CD4-positive, alpha-beta T cell (primary cell): ENCODE measurements at regions not wholly inside any gene's neighbourhood (a gene's known extent, or its start where the extent isn't known, plus 50 kb on each side); places are given as distances from the start of the nearest gene placed in this dataset.

ENCODE experiments used
- ATAC-seq: fragments of 200-7000 bp; cut with Tn5 transposase; one replicate; pipeline ENCODE4 v1.10.0; 2022; ENCODE audit warnings: mild to moderate bottlenecking; ENCODE audit not compliant: poor library complexity
- CTCF ChIA-PET: fragments of 350-600 bp; sonication (Branson Sonifier 250); formaldehyde crosslinking; loops from one replicate; lab custom pipeline; 2021; ENCODE audit warnings: antibody characterized with exemption, inconsistent platforms; lab: Charles Lee
- POLR2A ChIA-PET: fragments of 350-600 bp; sonication (Branson Sonifier 250); formaldehyde crosslinking; loops from one replicate; lab custom pipeline; 2021; ENCODE audit warnings: antibody characterized with exemption, inconsistent platforms; lab: Charles Lee
- DNase-seq, 14 experiments: peaks; one replicate each; pipeline ENCODE4 v3.0.0-alpha.2; 2013 to 2020; ENCODE audit warnings: mixed read lengths in 2 of 14
- H3K27ac ChIP-seq, 2 donors: one replicate each; pipeline versions ENCODE4 v1.5.1 to v1.7.0; 2013; ENCODE audit warnings: low read length in 2 of 2, low read depth in 1 of 2, mild to moderate bottlenecking in 1 of 2
- H3K27me3 ChIP-seq, 2 experiments: 1 replicate in 1 of 2; 2 replicates in 1 of 2; pipeline versions ENCODE4 v1.6.1 to v1.7.0; 2013; ENCODE audit warnings: low read length in 2 of 2, control low read depth in 1 of 2, mild to moderate bottlenecking in 1 of 2, moderate library complexity in 1 of 2; ENCODE audit not compliant: insufficient read depth in 2 of 2, control insufficient read depth in 1 of 2
- H3K36me3 ChIP-seq: one replicate; pipeline ENCODE4 v1.6.1; 2013; ENCODE audit warnings: low read length, control low read depth; ENCODE audit not compliant: insufficient read depth
- H3K4me1 ChIP-seq: one replicate; pipeline ENCODE4 v1.6.1; 2013; ENCODE audit warnings: low read length, control low read depth; ENCODE audit not compliant: insufficient read depth
- H3K4me3 ChIP-seq: one replicate; pipeline ENCODE4 v1.5.1; 2013; ENCODE audit warnings: mild to moderate bottlenecking, low read length, moderate library complexity
- H3K9me3 ChIP-seq, 2 experiments: 1 replicate in 1 of 2; 2 replicates in 1 of 2; pipeline versions ENCODE4 v1.6.1 to v1.7.0; 2013; ENCODE audit warnings: low read length in 2 of 2, mild to moderate bottlenecking in 2 of 2, control low read depth in 1 of 2, moderate library complexity in 1 of 2; ENCODE audit not compliant: control insufficient read depth in 1 of 2, insufficient read depth in 1 of 2
- H3K27ac Mint-ChIP-seq: one replicate; pipeline ENCODE4 v1.8.0; 2020; ENCODE audit warnings: mixed read lengths
- H3K27me3 Mint-ChIP-seq: one replicate; pipeline ENCODE4 v1.8.0; 2021; ENCODE audit warnings: mixed read lengths
- H3K36me3 Mint-ChIP-seq: one replicate; pipeline ENCODE4 v1.8.0; 2021; ENCODE audit warnings: low read depth, mixed read lengths
- H3K4me1 Mint-ChIP-seq: one replicate; pipeline ENCODE4 v1.8.0; 2021; ENCODE audit warnings: low read depth, mixed read lengths
- H3K4me3 Mint-ChIP-seq: one replicate; pipeline ENCODE4 v1.8.0; 2020; ENCODE audit warnings: mild to moderate bottlenecking, mixed read lengths
- H3K9me3 Mint-ChIP-seq: one replicate; pipeline ENCODE4 v1.8.0; 2020; ENCODE audit warnings: mixed read lengths
- intact Hi-C, 2 experiments: fragments of 100-400 bp; cut with DNase I in 1 of 2; cut with micrococcal nuclease in 1 of 2; formaldehyde crosslinking; loops; one replicate each; pipeline versions ENCODE4 v1.15.1 to v1.9.0; 2023 to 2025; cut with DNase I, micrococcal nuclease
- TF ChIP-seq, protein P1 (sequence below): fragments of 200-600 bp; IDR thresholded peaks from one replicate; pipeline ENCODE4 v1.8.0; 2022; ENCODE audit warnings: antibody characterized with exemption, mild to moderate bottlenecking

DNA sequence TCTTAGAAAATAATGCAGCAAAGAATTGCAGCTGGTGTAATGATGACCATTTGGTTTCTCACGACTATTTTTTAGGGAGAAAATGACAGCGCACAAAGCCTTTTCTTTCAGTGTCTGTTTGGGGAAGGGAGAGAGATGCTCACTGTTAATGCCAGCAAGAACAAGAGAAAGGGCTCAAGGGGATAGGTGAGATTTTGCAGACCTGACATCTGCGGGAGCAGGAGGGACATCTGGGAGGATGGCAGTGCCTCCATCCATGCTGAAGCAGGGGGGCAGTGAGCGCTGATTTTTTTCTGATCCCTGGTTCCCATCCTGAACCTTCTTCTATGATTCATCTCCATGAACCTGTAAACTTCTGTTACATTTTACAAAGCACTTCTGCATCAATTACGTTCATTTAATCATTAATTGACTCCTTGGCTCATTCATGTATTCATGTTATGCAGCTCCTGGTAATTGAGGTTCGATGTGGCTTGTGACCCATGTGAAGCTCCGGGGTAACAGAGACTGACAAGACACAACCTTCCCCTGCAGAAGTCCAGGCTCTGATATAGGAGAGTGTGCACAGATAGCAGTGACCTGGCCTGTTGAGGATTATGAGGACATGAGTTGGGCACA, 595.3 kb downstream of the PTPRU start:
- Mint-ChIP-seq H3K9me3 (no peaks in the 10 kb centered on the region), H3K36me3 (no peaks in the 10 kb centered on the region), H3K27ac (no peak overlapping the region), H3K4me1 (no peaks in the 10 kb centered on the region), H3K27me3 (peaks cover 33% of the 10 kb centered on the region), H3K4me3 (no peak overlapping the region)
- ATAC-seq (no peak), DNase-seq (no peak)
- POLR2A ChIA-PET: no interaction called here
- Histone ChIP-seq H3K4me3 (no peak overlapping the region), H3K27me3 (no peaks in the 10 kb centered on the region), H3K36me3 (no peaks in the 10 kb centered on the region), H3K27ac (no peak overlapping the region), H3K4me1 (no peaks in the 10 kb centered on the region), H3K9me3 (no peaks in the 10 kb centered on the region)
- CTCF ChIA-PET: no interaction called here
- TF ChIP-seq, protein P1, sequence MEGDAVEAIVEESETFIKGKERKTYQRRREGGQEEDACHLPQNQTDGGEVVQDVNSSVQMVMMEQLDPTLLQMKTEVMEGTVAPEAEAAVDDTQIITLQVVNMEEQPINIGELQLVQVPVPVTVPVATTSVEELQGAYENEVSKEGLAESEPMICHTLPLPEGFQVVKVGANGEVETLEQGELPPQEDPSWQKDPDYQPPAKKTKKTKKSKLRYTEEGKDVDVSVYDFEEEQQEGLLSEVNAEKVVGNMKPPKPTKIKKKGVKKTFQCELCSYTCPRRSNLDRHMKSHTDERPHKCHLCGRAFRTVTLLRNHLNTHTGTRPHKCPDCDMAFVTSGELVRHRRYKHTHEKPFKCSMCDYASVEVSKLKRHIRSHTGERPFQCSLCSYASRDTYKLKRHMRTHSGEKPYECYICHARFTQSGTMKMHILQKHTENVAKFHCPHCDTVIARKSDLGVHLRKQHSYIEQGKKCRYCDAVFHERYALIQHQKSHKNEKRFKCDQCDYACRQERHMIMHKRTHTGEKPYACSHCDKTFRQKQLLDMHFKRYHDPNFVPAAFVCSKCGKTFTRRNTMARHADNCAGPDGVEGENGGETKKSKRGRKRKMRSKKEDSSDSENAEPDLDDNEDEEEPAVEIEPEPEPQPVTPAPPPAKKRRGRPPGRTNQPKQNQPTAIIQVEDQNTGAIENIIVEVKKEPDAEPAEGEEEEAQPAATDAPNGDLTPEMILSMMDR: no peak
- intact Hi-C loops: no loop called here

DNA sequence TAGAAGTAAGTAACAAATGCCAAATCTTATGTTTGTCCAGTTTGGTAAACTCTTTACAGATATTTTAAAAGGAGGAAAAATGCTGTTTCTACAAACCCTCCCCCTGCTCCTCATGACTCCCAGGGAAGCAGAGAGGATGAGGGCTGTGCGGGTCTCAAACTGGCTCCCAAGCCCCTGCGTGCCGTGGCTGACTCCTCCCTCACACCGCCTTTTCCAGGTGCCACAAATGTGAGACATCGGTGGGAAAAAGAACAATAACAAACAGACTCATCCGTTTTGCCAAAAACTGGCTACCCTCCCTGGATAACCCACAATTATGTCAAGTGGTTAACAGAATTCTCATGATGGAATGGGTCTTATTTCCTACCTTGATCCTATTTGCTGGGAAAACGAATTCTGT, 594.6 kb downstream of the PTPRU start:
- no peak overlapping the region for H3K4me3 ChIP-seq
- H3K27me3 ChIP-seq: peaks cover 0 to 2% of the 10 kb centered on the region in 2 experiments
- ATAC-seq: no peak
- no peaks in the 10 kb centered on the region for H3K4me1 ChIP-seq
- no peak overlapping the region for H3K4me3 Mint-ChIP-seq
- H3K27ac Mint-ChIP-seq: no peak overlapping the region
- peaks cover 31% of the 10 kb centered on the region for H3K27me3 Mint-ChIP-seq
- TF ChIP-seq, protein P1: no peak
- intact Hi-C loops: no loop called here
- CTCF ChIA-PET: no interaction called here
- H3K4me1 Mint-ChIP-seq: no peaks in the 10 kb centered on the region
- no peak for DNase-seq
- H3K27ac ChIP-seq: no peak overlapping the region
- POLR2A ChIA-PET: no interaction called here
- H3K9me3 Mint-ChIP-seq: no peaks in the 10 kb centered on the region
- H3K36me3 ChIP-seq: no peaks in the 10 kb centered on the region
- no peaks in the 10 kb centered on the region for H3K36me3 Mint-ChIP-seq
- no peaks in the 10 kb centered on the region for H3K9me3 ChIP-seq

DNA sequence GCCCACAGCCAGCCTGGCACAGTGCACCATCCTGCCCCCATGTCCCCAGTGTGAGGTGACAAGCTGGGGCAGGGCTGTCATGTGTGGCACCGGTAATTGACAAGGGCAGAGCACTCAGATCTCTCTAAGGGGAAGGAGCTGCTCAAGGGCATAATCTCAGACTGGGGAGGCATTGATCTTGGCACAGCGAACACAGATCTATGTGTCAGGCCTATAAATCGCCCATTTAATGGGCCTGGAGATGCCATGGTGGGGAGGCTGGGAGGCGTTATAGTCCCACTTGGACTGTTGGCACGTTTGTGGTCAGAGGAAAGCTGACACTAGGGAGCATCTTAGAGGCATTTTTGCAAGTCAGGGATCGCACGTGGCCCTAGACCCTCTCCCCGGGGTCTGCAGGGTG, 594.1 kb downstream of the PTPRU start:
- H3K27ac Mint-ChIP-seq: no peak overlapping the region
- TF ChIP-seq, protein P1: no peak
- no peak for DNase-seq

More for the DNA sequence above, 594.1 kb downstream of the PTPRU start:
- ChIA-PET POLR2A (no interaction called here), CTCF (no interaction called here)
- H3K9me3 Mint-ChIP-seq: no peaks in the 10 kb centered on the region
- intact Hi-C loops: no loop called here
- H3K27me3 Mint-ChIP-seq: peaks cover 31% of the 10 kb centered on the region
- no peaks in the 10 kb centered on the region for H3K36me3 Mint-ChIP-seq
- ATAC-seq: no peak
- no peaks in the 10 kb centered on the region for H3K4me1 ChIP-seq
- H3K36me3 ChIP-seq: no peaks in the 10 kb centered on the region
- H3K27me3 ChIP-seq: peaks cover 0 to 2% of the 10 kb centered on the region in 2 experiments
- H3K9me3 ChIP-seq: no peaks in the 10 kb centered on the region
- no peak overlapping the region for H3K4me3 ChIP-seq
- no peak overlapping the region for H3K27ac ChIP-seq
- H3K4me1 Mint-ChIP-seq: no peaks in the 10 kb centered on the region
- H3K4me3 Mint-ChIP-seq: no peak overlapping the region
